ENCODE measurements at regions not wholly inside any gene's neighbourhood (a gene's known extent, or its start where the extent isn't known, plus 50 kb on each side); places are given as distances from the start of the nearest gene placed in this dataset.

GRCh38 chr18:30888344-30888743 lies 154.2 kb downstream of the DSC3 start:
- no peaks in the 10 kb centered on the region for H4K20me1 ChIP-seq (ENCODE audit: control insufficient read depth, extremely low read depth, insufficient read depth, low read length)
- H3K27me3 ChIP-seq (ENCODE audit: control insufficient read depth, insufficient read depth, low read length), result no peaks in the 10 kb centered on the region
- no peaks in the 10 kb centered on the region for H3K9me3 ChIP-seq (ENCODE audit: control insufficient read depth, insufficient read depth, low read depth, low read length)
- no peak overlapping the region for H2AFZ ChIP-seq (ENCODE audit: low read length)
- no peak overlapping the region for H3K4me3 ChIP-seq (replicated peaks in 1 of 4; ENCODE audit: control extremely low read depth in 1 of 4, insufficient read depth in 1 of 4, low read depth in 3 of 4, low read length in 4 of 4)
- DNase-seq (ENCODE audit: low read depth in 2 of 2), result no peak
- H3K27ac ChIP-seq (ENCODE audit: insufficient read depth, low read length), result no peak overlapping the region
- no peaks in the 10 kb centered on the region for H3K36me3 ChIP-seq (ENCODE audit: control insufficient read depth, insufficient read depth, low read length)
- no peak overlapping the region for H3K4me2 ChIP-seq (ENCODE audit: extremely low read depth, insufficient read depth, low read length)
- H3K9ac ChIP-seq (ENCODE audit: insufficient read depth, low read length), result no peak overlapping the region
- H3K4me1 ChIP-seq (ENCODE audit: control insufficient read depth, extremely low read depth, insufficient read depth, low read length), result no peaks in the 10 kb centered on the region
- TF ChIP-seq CTCF (conservative IDR thresholded peaks at IDR 0.05 in 1 of 2, IDR thresholded peaks at IDR 0.05 in 1 of 2; ENCODE audit: low read depth in 1 of 2, low read length in 2 of 2), result no peak
- no peaks in the 10 kb centered on the region for H3K79me2 ChIP-seq (ENCODE audit: control insufficient read depth, insufficient read depth, low read length)

GRCh38 chr18:30886998-30887397 lies 155.5 kb downstream of the DSC3 start:
- no peaks in the 10 kb centered on the region for H3K36me3 ChIP-seq (ENCODE audit: control insufficient read depth, insufficient read depth, low read length)
- no peak overlapping the region for H3K4me3 ChIP-seq (replicated peaks in 1 of 4; ENCODE audit: control extremely low read depth in 1 of 4, insufficient read depth in 1 of 4, low read depth in 3 of 4, low read length in 4 of 4)
- TF ChIP-seq EZH2 (IDR thresholded peaks at IDR 0.05; ENCODE audit: low read length, missing control alignments) (no peak), CTCF (conservative IDR thresholded peaks at IDR 0.05 in 1 of 2, IDR thresholded peaks at IDR 0.05 in 1 of 2; ENCODE audit: low read depth in 1 of 2, low read length in 2 of 2) (no peak)
- no peak overlapping the region for H2AFZ ChIP-seq (ENCODE audit: low read length)
- H3K79me2 ChIP-seq (ENCODE audit: control insufficient read depth, insufficient read depth, low read length), result no peaks in the 10 kb centered on the region
- no peak overlapping the region for H3K27ac ChIP-seq (ENCODE audit: insufficient read depth, low read length)
- H3K9me3 ChIP-seq (ENCODE audit: control insufficient read depth, insufficient read depth, low read depth, low read length), result no peaks in the 10 kb centered on the region
- no peak for DNase-seq (ENCODE audit: low read depth in 2 of 2)
- no peak overlapping the region for H3K4me2 ChIP-seq (ENCODE audit: extremely low read depth, insufficient read depth, low read length)
- H3K27me3 ChIP-seq (ENCODE audit: control insufficient read depth, insufficient read depth, low read length), result no peaks in the 10 kb centered on the region
- no peaks in the 10 kb centered on the region for H4K20me1 ChIP-seq (ENCODE audit: control insufficient read depth, extremely low read depth, insufficient read depth, low read length)
- no peaks in the 10 kb centered on the region for H3K4me1 ChIP-seq (ENCODE audit: control insufficient read depth, extremely low read depth, insufficient read depth, low read length)
- no peak overlapping the region for H3K9ac ChIP-seq (ENCODE audit: insufficient read depth, low read length)

DNA sequence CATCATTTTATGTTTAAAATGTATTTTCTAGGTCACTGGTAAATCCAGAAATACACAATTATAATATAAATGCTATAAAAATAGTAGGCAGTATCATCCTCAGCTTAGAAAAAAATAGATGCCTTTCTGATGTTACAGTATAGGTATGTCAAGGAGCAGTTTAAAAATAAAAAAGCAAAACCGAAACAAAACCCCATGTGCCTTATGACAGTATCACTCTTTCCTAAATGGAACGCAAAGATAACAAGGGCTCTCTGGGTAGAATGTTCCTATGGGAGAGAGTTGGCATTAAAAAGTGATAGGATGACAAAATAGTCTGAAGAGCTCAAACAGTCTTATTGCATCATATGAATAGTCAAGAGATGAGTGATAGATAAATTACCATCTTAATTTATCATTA lies 172.1 kb downstream of the DSC3 start:
- Histone ChIP-seq H3K4me2 (ENCODE audit: extremely low read depth, insufficient read depth, low read length) (no peak overlapping the region), H3K36me3 (ENCODE audit: control insufficient read depth, insufficient read depth, low read length) (no peaks in the 10 kb centered on the region), H3K9ac (ENCODE audit: insufficient read depth, low read length) (no peak overlapping the region), H3K27me3 (ENCODE audit: control insufficient read depth, insufficient read depth, low read length) (no peaks in the 10 kb centered on the region), H3K4me1 (ENCODE audit: control insufficient read depth, extremely low read depth, insufficient read depth, low read length) (no peaks in the 10 kb centered on the region), H2AFZ (ENCODE audit: low read length) (no peak overlapping the region), H3K9me3 (ENCODE audit: control insufficient read depth, insufficient read depth, low read depth, low read length) (no peaks in the 10 kb centered on the region), H4K20me1 (ENCODE audit: control insufficient read depth, extremely low read depth, insufficient read depth, low read length) (no peaks in the 10 kb centered on the region), H3K27ac (ENCODE audit: insufficient read depth, low read length) (no peak overlapping the region), H3K4me3 (replicated peaks in 1 of 4; ENCODE audit: control extremely low read depth in 1 of 4, insufficient read depth in 1 of 4, low read depth in 3 of 4, low read length in 4 of 4) (no peak overlapping the region), H3K79me2 (ENCODE audit: control insufficient read depth, insufficient read depth, low read length) (no peaks in the 10 kb centered on the region)
- DNase-seq (ENCODE audit: low read depth in 2 of 2), result no peak
- no peak for TF ChIP-seq CTCF (conservative IDR thresholded peaks at IDR 0.05 in 1 of 2, IDR thresholded peaks at IDR 0.05 in 1 of 2; ENCODE audit: low read depth in 1 of 2, low read length in 2 of 2)
- TF ChIP-seq EZH2 (IDR thresholded peaks at IDR 0.05; ENCODE audit: low read length, missing control alignments), result no peak

Data from fibroblast of lung (primary cell).